Panc1 (cell line): ENCODE measurements at regions not wholly inside any gene's neighbourhood (a gene's known extent, or its start where the extent isn't known, plus 50 kb on each side); places are given as distances from the start of the nearest gene placed in this dataset.

ENCODE experiments used
- ATAC-seq: fragments of 200-7000 bp; cut with Tn5 transposase; 2 replicates; pipeline ENCODE4 v1.9.1; 2020; ENCODE audit warnings: mild to moderate bottlenecking, moderate library complexity
- BruUV-seq: library from RNA; stranded (reverse); fragments of 400-500 nt; replicated peaks from 2 replicates; lab custom pipeline; 2021; lab: Mats Ljungman, UMichigan
- CTCF ChIA-PET: fragments of 300-600 bp; sonication (Branson Sonifier 250); formaldehyde crosslinking; loops from one replicate; lab custom pipeline; 2022; ENCODE audit warnings: antibody characterized with exemption; lab: Charles Lee
- POLR2A ChIA-PET: fragments of 300-600 bp; sonication (Branson Sonifier 250); formaldehyde crosslinking; loops from one replicate; lab custom pipeline; 2022; ENCODE audit warnings: antibody characterized with exemption; lab: Charles Lee
- DNase-seq: peaks from one replicate; pipeline ENCODE4 v3.0.0-alpha.2; 2010; ENCODE audit warnings: low read depth, low spot score
- H3K27ac ChIP-seq: 2 replicates; pipeline ENCODE4 v1.5.1; 2011; ENCODE audit warnings: mild to moderate bottlenecking, low read length, inconsistent platforms
- H3K27me3 ChIP-seq: fragments of 200-500 bp; sonication (Bioruptor generic); 2 replicates; pipeline ENCODE4 v1.6.0; 2014; ENCODE audit warnings: low read length, inconsistent platforms; ENCODE audit not compliant: control insufficient read depth, insufficient read depth
- H3K36me3 ChIP-seq: fragments of 200-500 bp; sonication (Bioruptor generic); 2 replicates; pipeline ENCODE4 v1.5.1; 2014; ENCODE audit warnings: inconsistent platforms, mild to moderate bottlenecking, low read length, moderate library complexity; ENCODE audit not compliant: control insufficient read depth, insufficient read depth
- H3K4me1 ChIP-seq: 2 replicates; pipeline ENCODE4 v1.5.1; 2011; ENCODE audit warnings: inconsistent platforms, mild to moderate bottlenecking, low read length, moderate library complexity; ENCODE audit not compliant: control insufficient read depth, insufficient read depth
- H3K4me3 ChIP-seq, 2 experiments: 2 replicates each; pipeline ENCODE4 v1.5.1; 2011 to 2012; ENCODE audit warnings: low read depth in 2 of 2, low read length in 2 of 2, mild to moderate bottlenecking in 2 of 2, inconsistent platforms in 1 of 2, moderate library complexity in 1 of 2
- H3K9me3 ChIP-seq: fragments of 200-500 bp; sonication (Bioruptor generic); 2 replicates; pipeline ENCODE4 v1.5.1; 2014; ENCODE audit warnings: low read depth, mild to moderate bottlenecking, inconsistent platforms, low read length, moderate library complexity; ENCODE audit not compliant: control insufficient read depth, insufficient read depth
- POLR2AphosphoS5 ChIP-seq: IDR thresholded peaks from 2 replicates; pipeline ENCODE4 v1.6.1; 2012; ENCODE audit warnings: mild to moderate bottlenecking, low read depth, low read length, moderate library complexity
- SIN3A ChIP-seq: IDR thresholded peaks from 2 replicates; pipeline ENCODE4 v1.6.1; 2012; ENCODE audit warnings: low read depth, mild to moderate bottlenecking, low read length, moderate library complexity, borderline replicate concordance; ENCODE audit not compliant: insufficient read depth
- TCF7L2 ChIP-seq: IDR thresholded peaks from 2 replicates; pipeline ENCODE4 v1.6.1; 2011; ENCODE audit warnings: mild to moderate bottlenecking, low read depth, low read length, inconsistent platforms
- in situ Hi-C: cut with HindIII; loops from 2 replicates; pipeline ENCODE4 v1.10.0; 2016; ENCODE audit warnings: low sequenced_read_pairs, low pct_unique_long_range_greater_than_20kb
- intact Hi-C: fragments of 100-400 bp; cut with micrococcal nuclease; formaldehyde crosslinking; loops from one replicate; pipeline ENCODE4 v1.10.0; 2022; ENCODE audit not compliant: unreplicated experiment
- TF ChIP-seq, protein P1 (sequence below): fragments of 450-650 bp; IDR thresholded peaks from 2 replicates; pipeline ENCODE4 v1.5.1; 2017; ENCODE audit warnings: mild to moderate bottlenecking
- TF ChIP-seq, protein P2 (sequence below), 2 experiments: IDR thresholded peaks; 2 replicates each; pipeline ENCODE4 v1.6.1; 2011 to 2012; ENCODE audit warnings: low read depth in 2 of 2, control low read depth in 1 of 2, low read length in 1 of 2, mild to moderate bottlenecking in 1 of 2, moderate library complexity in 1 of 2; ENCODE audit not compliant: insufficient read depth in 1 of 2

DNA sequence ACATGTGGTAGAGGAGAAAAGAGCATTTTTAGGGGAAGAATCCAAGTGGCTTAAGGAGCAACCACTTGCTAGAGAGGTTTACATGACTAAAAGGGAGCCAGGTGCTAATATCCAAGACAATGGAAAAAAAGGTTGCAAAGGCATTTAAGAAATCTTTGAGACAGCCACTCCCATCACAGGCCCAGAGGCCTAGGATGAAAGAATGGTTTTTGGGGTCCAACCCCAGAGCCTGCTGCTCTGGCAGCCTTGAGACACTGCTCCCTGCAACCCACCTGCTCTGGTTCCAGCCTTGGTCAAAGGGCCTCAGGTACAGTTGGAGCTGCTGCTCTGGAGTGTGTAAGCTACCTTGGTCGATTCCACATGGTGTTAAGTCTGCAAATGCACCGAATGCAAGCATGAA is 84.1 kb upstream of the FREM3 start:
- in situ Hi-C loops = no loop called here
- no TSS peak for BruUV-seq
- ATAC-seq (no peak), DNase-seq (no peak)
- H3K27me3 ChIP-seq = no peaks in the 10 kb centered on the region
- H3K4me1 ChIP-seq = no peaks in the 10 kb centered on the region
- ChIA-PET POLR2A (no interaction called here), CTCF (no interaction called here)
- no peak overlapping the region for H3K4me3 ChIP-seq
- no peak overlapping the region for H3K27ac ChIP-seq
- no peaks in the 10 kb centered on the region for H3K9me3 ChIP-seq
- TF ChIP-seq POLR2AphosphoS5 (no peak), SIN3A (no peak), TCF7L2 (no peak)
- TF ChIP-seq, protein P1, sequence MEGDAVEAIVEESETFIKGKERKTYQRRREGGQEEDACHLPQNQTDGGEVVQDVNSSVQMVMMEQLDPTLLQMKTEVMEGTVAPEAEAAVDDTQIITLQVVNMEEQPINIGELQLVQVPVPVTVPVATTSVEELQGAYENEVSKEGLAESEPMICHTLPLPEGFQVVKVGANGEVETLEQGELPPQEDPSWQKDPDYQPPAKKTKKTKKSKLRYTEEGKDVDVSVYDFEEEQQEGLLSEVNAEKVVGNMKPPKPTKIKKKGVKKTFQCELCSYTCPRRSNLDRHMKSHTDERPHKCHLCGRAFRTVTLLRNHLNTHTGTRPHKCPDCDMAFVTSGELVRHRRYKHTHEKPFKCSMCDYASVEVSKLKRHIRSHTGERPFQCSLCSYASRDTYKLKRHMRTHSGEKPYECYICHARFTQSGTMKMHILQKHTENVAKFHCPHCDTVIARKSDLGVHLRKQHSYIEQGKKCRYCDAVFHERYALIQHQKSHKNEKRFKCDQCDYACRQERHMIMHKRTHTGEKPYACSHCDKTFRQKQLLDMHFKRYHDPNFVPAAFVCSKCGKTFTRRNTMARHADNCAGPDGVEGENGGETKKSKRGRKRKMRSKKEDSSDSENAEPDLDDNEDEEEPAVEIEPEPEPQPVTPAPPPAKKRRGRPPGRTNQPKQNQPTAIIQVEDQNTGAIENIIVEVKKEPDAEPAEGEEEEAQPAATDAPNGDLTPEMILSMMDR = no peak
- TF ChIP-seq, protein P2, sequence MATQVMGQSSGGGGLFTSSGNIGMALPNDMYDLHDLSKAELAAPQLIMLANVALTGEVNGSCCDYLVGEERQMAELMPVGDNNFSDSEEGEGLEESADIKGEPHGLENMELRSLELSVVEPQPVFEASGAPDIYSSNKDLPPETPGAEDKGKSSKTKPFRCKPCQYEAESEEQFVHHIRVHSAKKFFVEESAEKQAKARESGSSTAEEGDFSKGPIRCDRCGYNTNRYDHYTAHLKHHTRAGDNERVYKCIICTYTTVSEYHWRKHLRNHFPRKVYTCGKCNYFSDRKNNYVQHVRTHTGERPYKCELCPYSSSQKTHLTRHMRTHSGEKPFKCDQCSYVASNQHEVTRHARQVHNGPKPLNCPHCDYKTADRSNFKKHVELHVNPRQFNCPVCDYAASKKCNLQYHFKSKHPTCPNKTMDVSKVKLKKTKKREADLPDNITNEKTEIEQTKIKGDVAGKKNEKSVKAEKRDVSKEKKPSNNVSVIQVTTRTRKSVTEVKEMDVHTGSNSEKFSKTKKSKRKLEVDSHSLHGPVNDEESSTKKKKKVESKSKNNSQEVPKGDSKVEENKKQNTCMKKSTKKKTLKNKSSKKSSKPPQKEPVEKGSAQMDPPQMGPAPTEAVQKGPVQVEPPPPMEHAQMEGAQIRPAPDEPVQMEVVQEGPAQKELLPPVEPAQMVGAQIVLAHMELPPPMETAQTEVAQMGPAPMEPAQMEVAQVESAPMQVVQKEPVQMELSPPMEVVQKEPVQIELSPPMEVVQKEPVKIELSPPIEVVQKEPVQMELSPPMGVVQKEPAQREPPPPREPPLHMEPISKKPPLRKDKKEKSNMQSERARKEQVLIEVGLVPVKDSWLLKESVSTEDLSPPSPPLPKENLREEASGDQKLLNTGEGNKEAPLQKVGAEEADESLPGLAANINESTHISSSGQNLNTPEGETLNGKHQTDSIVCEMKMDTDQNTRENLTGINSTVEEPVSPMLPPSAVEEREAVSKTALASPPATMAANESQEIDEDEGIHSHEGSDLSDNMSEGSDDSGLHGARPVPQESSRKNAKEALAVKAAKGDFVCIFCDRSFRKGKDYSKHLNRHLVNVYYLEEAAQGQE (IDR thresholded peaks at IDR 0.05; ENCODE audit: insufficient read depth in 1 of 2, low read depth in 2 of 2, low read length in 1 of 2) = no peak
- intact Hi-C loops = no loop called here
- no peaks in the 10 kb centered on the region for H3K36me3 ChIP-seq

DNA sequence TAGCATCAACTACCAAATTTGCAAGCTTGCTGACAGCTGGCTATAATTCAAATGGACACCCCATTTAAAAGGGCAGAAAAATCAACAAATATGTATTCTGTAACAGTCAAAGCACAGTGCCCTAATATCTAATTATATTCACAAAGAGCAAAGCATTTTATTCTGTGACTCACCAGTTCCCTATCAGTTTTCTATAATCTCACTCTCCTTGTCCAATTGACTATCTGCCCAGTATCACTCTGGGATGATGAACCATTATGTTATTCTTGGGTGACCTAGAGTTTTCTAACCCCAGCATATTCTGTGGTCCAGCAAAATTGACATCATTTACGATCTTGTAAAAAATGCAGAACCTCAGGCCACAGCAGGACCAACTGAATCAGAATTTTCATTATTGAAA is 82.0 kb upstream of the FREM3 start:
- POLR2A ChIA-PET = no interaction called here
- Histone ChIP-seq H3K9me3 (no peaks in the 10 kb centered on the region), H3K36me3 (no peaks in the 10 kb centered on the region), H3K27me3 (no peaks in the 10 kb centered on the region), H3K4me1 (no peaks in the 10 kb centered on the region), H3K4me3 (no peak overlapping the region), H3K27ac (no peak overlapping the region)
- no TSS peak for BruUV-seq
- TF ChIP-seq, protein P1 = no peak
- TF ChIP-seq POLR2AphosphoS5 = no peak
- no peak for TF ChIP-seq SIN3A
- no peak for TF ChIP-seq TCF7L2
- TF ChIP-seq, protein P2 (IDR thresholded peaks at IDR 0.05; ENCODE audit: insufficient read depth in 1 of 2, low read depth in 2 of 2, low read length in 1 of 2) = no peak
- intact Hi-C loops (no loop called here), in situ Hi-C loops (no loop called here)
- CTCF ChIA-PET = no interaction called here
- no peak for ATAC-seq
- DNase-seq = no peak
